ENCODE measurements at regions not wholly inside any gene's neighbourhood (a gene's known extent, or its start where the extent isn't known, plus 50 kb on each side); places are given as distances from the start of the nearest gene placed in this dataset.

- Histone ChIP-seq H3K9me2 (replicated peaks; ENCODE audit: insufficient read depth, low read length) (no peaks in the 10 kb centered on the region), H3K9me3 (replicated peaks; ENCODE audit: insufficient read depth, low read length) (no peaks in the 10 kb centered on the region), H3K4me2 (ENCODE audit: low read depth, low read length) (no peak overlapping the region), H3K4me1 (ENCODE audit: low read length) (no peaks in the 10 kb centered on the region), H3K79me2 (ENCODE audit: low read length) (no peaks in the 10 kb centered on the region), H3K4me3 (ENCODE audit: low read length) (no peak overlapping the region), H2AFZ (ENCODE audit: low read length) (no peak overlapping the region), H3K9ac (ENCODE audit: low read length) (no peak overlapping the region), H3K27me3 (replicated peaks; ENCODE audit: insufficient read depth, low read length) (peaks cover 80% of the 10 kb centered on the region), H3K36me3 (replicated peaks; ENCODE audit: insufficient read depth, low read length) (no peaks in the 10 kb centered on the region), H3F3A (ENCODE audit: insufficient read depth, low read length) (no peaks in the 10 kb centered on the region), H4K20me1 (ENCODE audit: insufficient read depth, low read length) (no peaks in the 10 kb centered on the region), H3K27ac (ENCODE audit: low read length) (no peak overlapping the region)
- TF ChIP-seq EZH2phosphoT487 (IDR thresholded peaks at IDR 0.05; ENCODE audit: low read length) (no peak), CTCF (IDR thresholded peaks at IDR 0.05; ENCODE audit: low read length) (no peak), EZH2 (optimal IDR thresholded peaks at IDR 0.05; ENCODE audit: low read depth, low read length) (no peak)
- no peak for DNase-seq
These were observed 220.2 kb upstream of the CSF3R start for GRCh38 chr1:36702963-36703362.

GRCh38 chr1:36699113-36699911 is 216.6 kb upstream of the CSF3R start:
- no peaks in the 10 kb centered on the region for H3K9me3 ChIP-seq (replicated peaks; ENCODE audit: insufficient read depth, low read length)
- no peaks in the 10 kb centered on the region for H3F3A ChIP-seq (ENCODE audit: insufficient read depth, low read length)
- H3K79me2 ChIP-seq (ENCODE audit: low read length), result no peaks in the 10 kb centered on the region
- TF ChIP-seq CTCF (IDR thresholded peaks at IDR 0.05; ENCODE audit: low read length) (no peak), EZH2phosphoT487 (IDR thresholded peaks at IDR 0.05; ENCODE audit: low read length) (no peak), EZH2 (optimal IDR thresholded peaks at IDR 0.05; ENCODE audit: low read depth, low read length) (no peak)
- no peak overlapping the region for H3K4me3 ChIP-seq (ENCODE audit: low read length)
- no peaks in the 10 kb centered on the region for H4K20me1 ChIP-seq (ENCODE audit: insufficient read depth, low read length)
- H2AFZ ChIP-seq (ENCODE audit: low read length), result no peak overlapping the region
- H3K4me1 ChIP-seq (ENCODE audit: low read length), result no peaks in the 10 kb centered on the region
- no peak overlapping the region for H3K9ac ChIP-seq (ENCODE audit: low read length)
- no peak overlapping the region for H3K4me2 ChIP-seq (ENCODE audit: low read depth, low read length)
- H3K36me3 ChIP-seq (replicated peaks; ENCODE audit: insufficient read depth, low read length), result no peaks in the 10 kb centered on the region
- no peak for DNase-seq
- H3K9me2 ChIP-seq (replicated peaks; ENCODE audit: insufficient read depth, low read length), result no peaks in the 10 kb centered on the region
- H3K27ac ChIP-seq (ENCODE audit: low read length), result no peak overlapping the region
- peaks cover 74% of the 10 kb centered on the region for H3K27me3 ChIP-seq (replicated peaks; ENCODE audit: insufficient read depth, low read length)

- Histone ChIP-seq H2AFZ (ENCODE audit: low read length) (no peak overlapping the region), H4K20me1 (ENCODE audit: insufficient read depth, low read length) (no peaks in the 10 kb centered on the region), H3K79me2 (ENCODE audit: low read length) (no peaks in the 10 kb centered on the region), H3K4me1 (ENCODE audit: low read length) (no peaks in the 10 kb centered on the region), H3K27me3 (replicated peaks; ENCODE audit: insufficient read depth, low read length) (peaks cover 78% of the 10 kb centered on the region), H3K4me2 (ENCODE audit: low read depth, low read length) (no peak overlapping the region), H3F3A (ENCODE audit: insufficient read depth, low read length) (no peaks in the 10 kb centered on the region), H3K9me3 (replicated peaks; ENCODE audit: insufficient read depth, low read length) (no peaks in the 10 kb centered on the region), H3K9me2 (replicated peaks; ENCODE audit: insufficient read depth, low read length) (no peaks in the 10 kb centered on the region), H3K36me3 (replicated peaks; ENCODE audit: insufficient read depth, low read length) (no peaks in the 10 kb centered on the region), H3K9ac (ENCODE audit: low read length) (no peak overlapping the region), H3K4me3 (ENCODE audit: low read length) (no peak overlapping the region), H3K27ac (ENCODE audit: low read length) (no peak overlapping the region)
- DNase-seq, result no peak
- TF ChIP-seq EZH2 (optimal IDR thresholded peaks at IDR 0.05; ENCODE audit: low read depth, low read length), result no peak
- TF ChIP-seq EZH2phosphoT487 (IDR thresholded peaks at IDR 0.05; ENCODE audit: low read length), result no peak
- TF ChIP-seq CTCF (IDR thresholded peaks at IDR 0.05; ENCODE audit: low read length), result no peak
These were observed 215.3 kb upstream of the CSF3R start for GRCh38 chr1:36697836-36698605.
